ENCODE measurements at regions not wholly inside any gene's neighbourhood (a gene's known extent, or its start where the extent isn't known, plus 50 kb on each side); places are given as distances from the start of the nearest gene placed in this dataset.

DNA sequence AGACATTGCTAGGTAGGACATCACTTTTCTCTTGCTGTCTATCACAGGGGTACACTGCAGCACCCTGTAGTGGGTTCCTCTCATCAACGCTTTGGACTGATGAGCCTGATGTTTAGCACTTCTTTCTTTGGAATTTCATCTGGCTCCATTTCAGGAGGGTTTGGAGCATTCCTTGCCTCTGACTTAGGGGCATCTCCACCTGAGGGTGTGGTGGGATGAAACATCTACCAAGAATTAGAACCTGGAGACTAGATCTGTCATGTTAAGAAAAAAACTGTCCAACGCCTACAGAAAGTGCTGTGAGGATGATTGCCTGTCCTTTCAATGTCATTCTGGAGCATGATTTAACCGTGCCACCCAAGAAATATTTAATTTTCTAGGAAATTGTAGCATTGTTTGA is 648.4 kb downstream of the ETS1 start:
- TF ChIP-seq CTCF (IDR thresholded peaks at IDR 0.05) (no peak), EZH2 (IDR thresholded peaks at IDR 0.05; ENCODE audit: borderline replicate concordance, insufficient read depth, low read depth, low read length, poor library complexity, severe bottlenecking) (no peak)

Data from B cell (primary cell).